IMR-90 (cell line): ENCODE measurements at regions not wholly inside any gene's neighbourhood (a gene's known extent, or its start where the extent isn't known, plus 50 kb on each side); places are given as distances from the start of the nearest gene placed in this dataset.

Experiments used
- ATAC-seq: fragments of 200-7000 bp; cut with Tn5 transposase; 2 replicates; pipeline ENCODE4 v1.9.1; 2020; ENCODE audit warnings: low read depth, mild to moderate bottlenecking, moderate library complexity
- BruUV-seq: library from RNA; stranded (reverse); fragments of 400-500 nt; replicated peaks from 2 replicates; lab custom pipeline; 2021; lab: Mats Ljungman, UMichigan
- CTCF ChIA-PET: fragments of 300-600 bp; formaldehyde crosslinking; extraction: SDS; loops from one replicate; lab custom pipeline; 2021; ENCODE audit warnings: antibody characterized with exemption; lab: Yijun Ruan, JAX
- POLR2A ChIA-PET: fragments of 300-600 bp; sonication (Branson Sonifier 250); formaldehyde crosslinking; loops from one replicate; lab custom pipeline; 2022; ENCODE audit warnings: antibody characterized with exemption; ENCODE audit not compliant: unreplicated experiment; lab: Charles Lee
- DNase-seq: peaks from one replicate; pipeline ENCODE4 v3.0.0; 2013
- H2AFZ ChIP-seq: replicated peaks from 2 replicates; pipeline ENCODE3; 2013; ENCODE audit warnings: low read length, mild to moderate bottlenecking; ENCODE audit not compliant: poor library complexity
- H2AK5ac ChIP-seq: 2 replicates; pipeline ENCODE4 v1.6.1; 2013; ENCODE audit warnings: low read depth, low read length, inconsistent platforms
- H2AK9ac ChIP-seq: replicated peaks from 2 replicates; pipeline ENCODE3; 2013; ENCODE audit warnings: mild to moderate bottlenecking, low read depth, low read length, moderate library complexity; ENCODE audit not compliant: poor library complexity
- H2BK120ac ChIP-seq: 2 replicates; pipeline ENCODE4 v1.6.1; 2013; ENCODE audit warnings: low read depth, low read length, inconsistent platforms
- H2BK15ac ChIP-seq: 3 replicates; pipeline ENCODE4 v1.6.1; 2013; ENCODE audit warnings: low read depth, low read length, inconsistent platforms
- H2BK20ac ChIP-seq: 2 replicates; pipeline ENCODE4 v1.6.1; 2013; ENCODE audit warnings: low read depth, mild to moderate bottlenecking, inconsistent platforms, low read length, moderate library complexity
- H2BK5ac ChIP-seq: 2 replicates; pipeline ENCODE4 v1.6.1; 2013; ENCODE audit warnings: mild to moderate bottlenecking, low read depth, low read length, inconsistent platforms; ENCODE audit not compliant: poor library complexity, severe bottlenecking
- H3K14ac ChIP-seq: replicated peaks from 2 replicates; pipeline ENCODE4 v1.6.1; 2013; ENCODE audit warnings: low read depth, low read length, inconsistent platforms
- H3K18ac ChIP-seq: 2 replicates; pipeline ENCODE4 v1.6.1; 2013; ENCODE audit warnings: low read depth, low read length, control low read depth
- H3K23ac ChIP-seq: 2 replicates; pipeline ENCODE4 v1.6.1; 2013; ENCODE audit warnings: low read depth, low read length, inconsistent platforms
- H3K27ac ChIP-seq: 2 replicates; pipeline ENCODE4 v1.5.1; 2013; ENCODE audit warnings: mild to moderate bottlenecking, control low read depth, low read length; ENCODE audit not compliant: insufficient read depth
- H3K27me3 ChIP-seq: 2 replicates; pipeline ENCODE4 v1.6.1; 2013; ENCODE audit warnings: low read length; ENCODE audit not compliant: control insufficient read depth, insufficient read depth
- H3K36me3 ChIP-seq: 2 replicates; pipeline ENCODE4 v1.6.1; 2013; ENCODE audit warnings: low read length, mixed read lengths; ENCODE audit not compliant: control insufficient read depth, insufficient read depth
- H3K4ac ChIP-seq: 2 replicates; pipeline ENCODE4 v1.6.1; 2013; ENCODE audit warnings: low read depth, low read length, inconsistent platforms
- H3K4me1 ChIP-seq: 2 replicates; pipeline ENCODE4 v1.6.1; 2013; ENCODE audit warnings: low read length, mixed read lengths; ENCODE audit not compliant: control insufficient read depth, insufficient read depth
- H3K4me2 ChIP-seq: 2 replicates; pipeline ENCODE4 v1.6.1; 2013; ENCODE audit warnings: low read depth, mild to moderate bottlenecking, control low read depth, low read length, moderate library complexity
- H3K4me3 ChIP-seq: 2 replicates; pipeline ENCODE4 v1.5.1; 2013; ENCODE audit warnings: low read depth, mild to moderate bottlenecking, control low read depth, low read length, moderate library complexity; ENCODE audit not compliant: insufficient read depth
- H3K56ac ChIP-seq: 2 replicates; pipeline ENCODE4 v1.6.1; 2013; ENCODE audit warnings: low read length, inconsistent platforms; ENCODE audit not compliant: insufficient read depth; ENCODE audit errors: extremely low read depth
- H3K79me1 ChIP-seq, 2 experiments: 2 replicates each; pipeline ENCODE4 v1.6.1; 2013; ENCODE audit warnings: low read length in 2 of 2, inconsistent platforms in 1 of 2, low read depth in 1 of 2
- H3K9ac ChIP-seq: 2 replicates; pipeline ENCODE4 v1.6.1; 2013; ENCODE audit warnings: low read depth, low read length, control low read depth
- H3K9me1 ChIP-seq: 2 replicates; pipeline ENCODE4 v1.6.1; 2013; ENCODE audit warnings: low read length, inconsistent platforms; ENCODE audit not compliant: insufficient read depth
- H3K9me3 ChIP-seq: 2 replicates; pipeline ENCODE4 v1.6.1; 2013; ENCODE audit warnings: low read length; ENCODE audit not compliant: control insufficient read depth, insufficient read depth
- H4K20me1 ChIP-seq: 2 replicates; pipeline ENCODE4 v1.6.1; 2013; ENCODE audit warnings: low read length, inconsistent platforms; ENCODE audit not compliant: insufficient read depth
- H4K5ac ChIP-seq: 2 replicates; pipeline ENCODE4 v1.6.1; 2013; ENCODE audit warnings: mild to moderate bottlenecking, low read depth, low read length, control low read depth
- H4K8ac ChIP-seq, 2 experiments: 2 replicates each; pipeline ENCODE4 v1.6.1; 2013; ENCODE audit warnings: low read depth in 2 of 2, low read length in 2 of 2, control low read depth in 1 of 2, inconsistent platforms in 1 of 2
- H4K91ac ChIP-seq: 2 replicates; pipeline ENCODE4 v1.6.1; 2013; ENCODE audit warnings: low read depth, low read length, inconsistent platforms; ENCODE audit not compliant: insufficient read depth
- BHLHE40 ChIP-seq: fragments of 150-350 bp; IDR thresholded peaks from 2 replicates; pipeline ENCODE4 v1.6.1; 2016; ENCODE audit warnings: mild to moderate bottlenecking, low read depth, low read length
- CEBPB ChIP-seq: IDR thresholded peaks from 2 replicates; pipeline ENCODE4 v1.6.1; 2012; ENCODE audit warnings: low read depth, low read length, improper control_type of control experiment
- CHD1 ChIP-seq: IDR thresholded peaks from 2 replicates; pipeline ENCODE4 v1.6.1; 2012; ENCODE audit warnings: low read depth, low read length, improper control_type of control experiment
- CTCF ChIP-seq: conservative IDR thresholded peaks from 2 replicates; pipeline ENCODE4 v1.5.1; 2012; ENCODE audit warnings: mild to moderate bottlenecking, low read depth, low read length, improper control_type of control experiment
- ELK1 ChIP-seq: fragments of 150-350 bp; IDR thresholded peaks from 2 replicates; pipeline ENCODE4 v1.6.1; 2016; ENCODE audit warnings: low read depth, mild to moderate bottlenecking, low read length, moderate library complexity, borderline replicate concordance
- FOS ChIP-seq: fragments of 150-350 bp; IDR thresholded peaks from 2 replicates; pipeline ENCODE4 v1.6.1; 2016; ENCODE audit warnings: low read depth, low read length
- MAFK ChIP-seq: IDR thresholded peaks from 2 replicates; pipeline ENCODE4 v1.6.1; 2012; ENCODE audit warnings: low read depth, low read length, improper control_type of control experiment
- MAZ ChIP-seq: IDR thresholded peaks from 2 replicates; pipeline ENCODE4 v1.6.1; 2012; ENCODE audit warnings: low read depth, mild to moderate bottlenecking, low read length, improper control_type of control experiment, moderate library complexity, borderline replicate concordance
- MXI1 ChIP-seq: IDR thresholded peaks from 2 replicates; pipeline ENCODE4 v1.6.1; 2012; ENCODE audit warnings: low read depth, mild to moderate bottlenecking, low read length, moderate library complexity, borderline replicate concordance
- NFE2L2 ChIP-seq: fragments of 150-350 bp; IDR thresholded peaks from 2 replicates; pipeline ENCODE4 v1.6.1; 2016; ENCODE audit warnings: low read depth, mild to moderate bottlenecking, low read length
- POLR2A ChIP-seq: IDR thresholded peaks from 2 replicates; pipeline ENCODE4 v1.6.1; 2012; ENCODE audit warnings: mild to moderate bottlenecking, low read depth, low read length
- RAD21 ChIP-seq: IDR thresholded peaks from 2 replicates; pipeline ENCODE4 v1.6.1; 2012; ENCODE audit warnings: low read length, improper control_type of control experiment
- RCOR1 ChIP-seq: IDR thresholded peaks from 2 replicates; pipeline ENCODE4 v1.6.1; 2012; ENCODE audit warnings: mild to moderate bottlenecking, low read length, improper control_type of control experiment; ENCODE audit not compliant: insufficient replicate concordance
- RFX5 ChIP-seq: IDR thresholded peaks from 2 replicates; pipeline ENCODE4 v1.8.0; 2012; ENCODE audit warnings: low read depth, mild to moderate bottlenecking, low read length, moderate library complexity
- SMC3 ChIP-seq: fragments of 150-350 bp; IDR thresholded peaks from 2 replicates; pipeline ENCODE4 v1.6.1; 2016; ENCODE audit warnings: low read depth, mild to moderate bottlenecking, antibody characterized with exemption, low read length, moderate library complexity
- USF2 ChIP-seq: fragments of 150-350 bp; IDR thresholded peaks from 2 replicates; pipeline ENCODE4 v1.6.1; 2017; ENCODE audit warnings: mild to moderate bottlenecking, antibody characterized with exemption, low read length, low read depth
- WGBS, 2 experiments: methylation state at CpG; one replicate each; pipeline versions ENCODE4 v1.1.5 to v1.1.7; 2013; ENCODE audit warnings: missing lambda C conversion rate in 2 of 2; ENCODE audit not compliant: insufficient read length in 1 of 2; ENCODE audit errors: extremely low coverage in 2 of 2; 5-methylcytosine and 5-hydroxymethylcytosine counted together
- dilution Hi-C: fragments of 300-500 bp; cut with HindIII; formaldehyde crosslinking; loops from one replicate; pipeline ENCODE4 v1.14.3; 2018; ENCODE audit warnings: low sequenced_read_pairs; ENCODE audit not compliant: unreplicated experiment
- in situ Hi-C: fragments of 300-500 bp; cut with MboI; formaldehyde crosslinking; loops from 3 replicates; pipeline ENCODE4 v1.14.3; 2019; ENCODE audit warnings: low sequenced_read_pairs, inconsistent platforms, mixed read lengths
- intact Hi-C: fragments of 100-400 bp; cut with micrococcal nuclease; formaldehyde crosslinking; loops from 2 replicates; pipeline ENCODE4 v1.10.0; 2022

- no peak overlapping the region for H3K9ac ChIP-seq
- no peaks in the 10 kb centered on the region for H3K9me1 ChIP-seq
- H3K18ac ChIP-seq: no peak overlapping the region
- H3K36me3 ChIP-seq: no peaks in the 10 kb centered on the region
- no peak for ATAC-seq
- no peak overlapping the region for H2BK15ac ChIP-seq
- no peak for DNase-seq
- no peak overlapping the region for H3K4ac ChIP-seq
- H3K56ac ChIP-seq: no peak overlapping the region
- no peaks in the 10 kb centered on the region for H3K4me1 ChIP-seq
- no peak overlapping the region for H3K4me3 ChIP-seq
- no peak overlapping the region for H2BK5ac ChIP-seq
- no peak overlapping the region for H4K8ac ChIP-seq
- dilution Hi-C loops: no loop called here
- H2AK9ac ChIP-seq: no peak overlapping the region
- H3K4me2 ChIP-seq: no peak overlapping the region
- no peak overlapping the region for H2AK5ac ChIP-seq
- POLR2A ChIA-PET: no interaction called here
- CTCF ChIA-PET: interaction anchor here (0.7 kb wide), 1 partner anchor 37 kb away, joined by 3 read pairs; no protein-coding TSS in a partner anchor
- no peaks in the 10 kb centered on the region for H3K9me3 ChIP-seq
- H3K27ac ChIP-seq: no peak overlapping the region
- no peak overlapping the region for H4K5ac ChIP-seq
- in situ Hi-C loops: no loop called here
- no CpG with 5 or more reads among the region's 3 CpGs for WGBS, 2 experiments
- no peaks in the 10 kb centered on the region for H3K79me1 ChIP-seq
- no peaks in the 10 kb centered on the region for H4K20me1 ChIP-seq
- H2AFZ ChIP-seq: no peak overlapping the region
- H2BK20ac ChIP-seq: no peak overlapping the region
- H4K91ac ChIP-seq: no peak overlapping the region
- no peak overlapping the region for H3K14ac ChIP-seq
- H3K27me3 ChIP-seq: peaks cover 2% of the 10 kb centered on the region; the same call in 1 of the 2 replicates
- no TSS peak for BruUV-seq
- intact Hi-C loops: no loop called here
- no peak overlapping the region for H2BK120ac ChIP-seq
- no peak for TF ChIP-seq RFX5
- TF ChIP-seq RAD21: no peak
- no peak for TF ChIP-seq BHLHE40
- TF ChIP-seq USF2: no peak
- no peak for TF ChIP-seq SMC3
- no peak for TF ChIP-seq MXI1
- no peak for TF ChIP-seq MAFK
- no peak for TF ChIP-seq CEBPB
- TF ChIP-seq FOS: no peak
- no peak for TF ChIP-seq RCOR1
- TF ChIP-seq NFE2L2: no peak
- TF ChIP-seq POLR2A: no peak
- no peak for TF ChIP-seq CTCF
- TF ChIP-seq CHD1: no peak
- TF ChIP-seq MAZ: no peak
- TF ChIP-seq ELK1: no peak
- no peak overlapping the region for H3K23ac ChIP-seq
Observed at GRCh38 chr16:50480206-50480605, 68.0 kb upstream of the NKD1 start.
